Keratinocyte (primary cell): ENCODE measurements at regions not wholly inside any gene's neighbourhood (a gene's known extent, or its start where the extent isn't known, plus 50 kb on each side); places are given as distances from the start of the nearest gene placed in this dataset.

Experiments
- DNase-seq: peaks from one replicate; pipeline ENCODE4 v3.0.0-alpha.2; 2011; ENCODE audit warnings: low read depth, missing footprints, low spot score
- FAIRE-seq: peaks from 2 replicates; lab custom pipeline; 2011; peaks lifted over from hg19 to GRCh38; lab: Jason Lieb, UNC
- H2AFZ ChIP-seq: 2 replicates; pipeline ENCODE4 v1.6.0; 2012; ENCODE audit warnings: low read length, control low read depth, inconsistent platforms; ENCODE audit not compliant: control insufficient read depth
- H3K27ac ChIP-seq: 2 replicates; pipeline ENCODE4 v1.5.1; 2011; ENCODE audit warnings: low read length; ENCODE audit not compliant: control insufficient read depth, insufficient read depth
- H3K27me3 ChIP-seq: 3 replicates; pipeline ENCODE4 v1.6.0; 2011; ENCODE audit warnings: low read length; ENCODE audit not compliant: control insufficient read depth, insufficient read depth; ENCODE audit errors: extremely low read depth
- H3K36me3 ChIP-seq, 2 experiments: 2 replicates in 1 of 2; 3 replicates in 1 of 2; pipeline ENCODE4 v1.5.1; 2011; ENCODE audit warnings: low read length in 2 of 2, mild to moderate bottlenecking in 1 of 2; ENCODE audit not compliant: control insufficient read depth in 2 of 2, insufficient read depth in 2 of 2; ENCODE audit errors: extremely low read depth in 1 of 2
- H3K4me1 ChIP-seq: 3 replicates; pipeline ENCODE4 v1.5.1; 2011; ENCODE audit warnings: low read length; ENCODE audit not compliant: control insufficient read depth, insufficient read depth; ENCODE audit errors: extremely low read depth
- H3K4me2 ChIP-seq: 3 replicates; pipeline ENCODE4 v1.6.0; 2011; ENCODE audit warnings: low read depth, low read length; ENCODE audit not compliant: control insufficient read depth, insufficient read depth; ENCODE audit errors: extremely low read depth
- H3K4me3 ChIP-seq, 3 experiments: fragments of 200-600 bp in 1 of 3; sonication (generic) in 1 of 3; 2 replicates in 2 of 3; 3 replicates in 1 of 3; pipeline ENCODE4 v1.5.1; 2011 to 2016; ENCODE audit warnings: low read length in 3 of 3, mild to moderate bottlenecking in 3 of 3, control low read depth in 2 of 3, inconsistent platforms in 1 of 3, low read depth in 1 of 3, mixed read lengths in 1 of 3, mixed run types in 1 of 3, moderate library complexity in 1 of 3; ENCODE audit not compliant: control insufficient read depth in 2 of 3, insufficient read depth in 2 of 3; ENCODE audit errors: extremely low read depth in 1 of 3
- H3K79me2 ChIP-seq: 2 replicates; pipeline ENCODE4 v1.6.0; 2012; ENCODE audit warnings: low read length; ENCODE audit not compliant: control insufficient read depth, insufficient read depth
- H3K9ac ChIP-seq: 3 replicates; pipeline ENCODE4 v1.6.0; 2011; ENCODE audit warnings: low read length; ENCODE audit not compliant: control insufficient read depth, insufficient read depth; ENCODE audit errors: extremely low read depth
- H3K9me1 ChIP-seq: 3 replicates; pipeline ENCODE4 v1.6.0; 2011; ENCODE audit warnings: low read length; ENCODE audit not compliant: control insufficient read depth, insufficient read depth; ENCODE audit errors: extremely low read depth
- H3K9me3 ChIP-seq: 2 replicates; pipeline ENCODE4 v1.5.1; 2012; ENCODE audit warnings: low read depth, low read length; ENCODE audit not compliant: control insufficient read depth
- H4K20me1 ChIP-seq: 3 replicates; pipeline ENCODE4 v1.6.0; 2011; ENCODE audit warnings: low read length; ENCODE audit not compliant: control insufficient read depth, insufficient read depth; ENCODE audit errors: extremely low read depth
- CTCF ChIP-seq, 3 experiments: IDR thresholded peaks in 1 of 3; conservative IDR thresholded peaks in 1 of 3; optimal IDR thresholded peaks in 1 of 3; 2 replicates in 2 of 3; 3 replicates in 1 of 3; pipeline versions ENCODE3 to v1.5.1; 2011; ENCODE audit warnings: low read length in 3 of 3, mild to moderate bottlenecking in 3 of 3, moderate library complexity in 2 of 3, control low read depth in 1 of 3, inconsistent platforms in 1 of 3; ENCODE audit not compliant: insufficient read depth in 2 of 3; ENCODE audit errors: extremely low read depth in 1 of 3
- EZH2 ChIP-seq: IDR thresholded peaks from one replicate; pipeline ENCODE4 v1.6.1; 2012; ENCODE audit warnings: inconsistent platforms, mild to moderate bottlenecking, low read length, moderate library complexity
- dilution Hi-C: fragments of 300-500 bp; cut with MboI; formaldehyde crosslinking; loops from one replicate; pipeline ENCODE4 v1.7.0; 2020; ENCODE audit warnings: low sequenced_read_pairs; ENCODE audit not compliant: extremely low pct_ligation_motif_present

- Histone ChIP-seq H4K20me1 (no peaks in the 10 kb centered on the region), H3K79me2 (no peaks in the 10 kb centered on the region), H3K36me3 (no peaks in the 10 kb centered on the region), H3K9me1 (no peaks in the 10 kb centered on the region), H3K4me3 (no peak overlapping the region), H3K27ac (no peak overlapping the region), H3K4me1 (peaks cover 5% of the 10 kb centered on the region), H3K27me3 (no peaks in the 10 kb centered on the region), H2AFZ (no peak overlapping the region), H3K9me3 (no peaks in the 10 kb centered on the region), H3K9ac (no peak overlapping the region), H3K4me2 (no peak overlapping the region)
- TF ChIP-seq CTCF (optimal IDR thresholded peaks at IDR 0.05 in 1 of 3, IDR thresholded peaks at IDR 0.05 in 1 of 3, conservative IDR thresholded peaks at IDR 0.05 in 1 of 3; ENCODE audit: extremely low read depth in 1 of 3, insufficient read depth in 2 of 3, low read length in 3 of 3) (no peak), EZH2 (no peak)
- FAIRE-seq (no peak), DNase-seq (no peak)
- dilution Hi-C loops = loop anchor here (25.0 kb wide), 1 partner anchor 530 kb away; no protein-coding TSS in a partner anchor
Measured at GRCh38 chr3:178967177-178967532, 104.5 kb downstream of the ZMAT3 start.

GRCh38 chr3:178966299-178967176 is 105.1 kb downstream of the ZMAT3 start:
- Histone ChIP-seq H3K4me1 (peaks cover under 1% of the 10 kb centered on the region), H3K79me2 (no peaks in the 10 kb centered on the region), H2AFZ (peak overlapping the region; percentile 38), H3K27me3 (no peaks in the 10 kb centered on the region), H3K27ac (no peak overlapping the region), H3K9me3 (no peaks in the 10 kb centered on the region), H3K9ac (no peak overlapping the region), H3K9me1 (no peaks in the 10 kb centered on the region), H3K4me2 (no peak overlapping the region), H4K20me1 (no peaks in the 10 kb centered on the region), H3K36me3 (no peaks in the 10 kb centered on the region), H3K4me3 (no peak overlapping the region)
- no peak for TF ChIP-seq EZH2
- TF ChIP-seq CTCF (optimal IDR thresholded peaks at IDR 0.05 in 1 of 3, IDR thresholded peaks at IDR 0.05 in 1 of 3, conservative IDR thresholded peaks at IDR 0.05 in 1 of 3; ENCODE audit: extremely low read depth in 1 of 3, insufficient read depth in 2 of 3, low read length in 3 of 3) = peak in 2 of 3 experiments; percentile 32 to 54
- FAIRE-seq (peak; percentile 39), DNase-seq (no peak)
- dilution Hi-C loops = loop anchor here (25.0 kb wide), 1 partner anchor 529 kb away; no protein-coding TSS in a partner anchor
